Progenitor cell of endocrine pancreas (in vitro differentiated cells): ENCODE measurements at regions not wholly inside any gene's neighbourhood (a gene's known extent, or its start where the extent isn't known, plus 50 kb on each side); places are given as distances from the start of the nearest gene placed in this dataset.
"Not testable (repeated sequence)": the region's sequence is repeated elsewhere in the genome, so short reads cannot be mapped to it uniquely, and the experiment has no call there.

Experiments used
- DNase-seq: peaks from one replicate; pipeline ENCODE4 v3.0.0; 2021; ENCODE audit warnings: low spot score; ENCODE audit not compliant: unreplicated experiment
- H3K27ac Mint-ChIP-seq: 2 replicates; pipeline ENCODE4 v1.8.0; 2021; ENCODE audit warnings: mild to moderate bottlenecking, moderate library complexity, mixed read lengths
- H3K27me3 Mint-ChIP-seq: 2 replicates; pipeline ENCODE4 v1.8.0; 2021; ENCODE audit warnings: mixed read lengths
- H3K36me3 Mint-ChIP-seq: 2 replicates; pipeline ENCODE4 v1.8.0; 2022; ENCODE audit warnings: mixed read lengths; ENCODE audit not compliant: insufficient read depth
- H3K4me1 Mint-ChIP-seq: 2 replicates; pipeline ENCODE4 v1.8.0; 2021; ENCODE audit warnings: low read depth, mixed read lengths
- H3K4me3 Mint-ChIP-seq: 2 replicates; pipeline ENCODE4 v1.8.0; 2021; ENCODE audit warnings: low read depth, mild to moderate bottlenecking, moderate library complexity, mixed read lengths
- H3K9me3 Mint-ChIP-seq: 2 replicates; pipeline ENCODE4 v1.8.0; 2021; ENCODE audit warnings: low read depth, mixed read lengths
- TF ChIP-seq, protein P1 (sequence below): fragments of 200-600 bp; sonication (generic); IDR thresholded peaks from one replicate; pipeline ENCODE4 v1.5.0; 2021; ENCODE audit warnings: antibody characterized with exemption, mild to moderate bottlenecking; ENCODE audit not compliant: unreplicated experiment

DNA sequence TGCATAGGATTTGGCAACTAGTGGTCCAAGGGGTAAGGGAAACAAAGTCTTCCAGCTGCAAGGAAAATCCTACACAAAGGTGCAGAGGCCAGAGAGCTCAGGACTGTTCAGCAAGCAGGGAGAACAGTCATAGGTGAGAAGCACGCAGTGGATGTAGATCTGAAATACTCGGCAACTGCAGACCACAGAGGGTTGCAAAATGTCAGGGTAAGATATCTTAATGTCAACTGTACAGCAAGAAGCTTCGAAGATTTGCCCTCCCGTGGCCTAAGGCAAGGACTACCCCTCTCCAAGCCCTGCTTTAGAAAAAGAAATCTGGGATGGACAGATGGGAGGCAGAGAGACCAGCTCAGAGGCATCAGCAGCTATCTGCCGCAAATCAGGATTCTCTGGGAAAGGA is 153.4 kb upstream of the IRF2BP2 start:
- TF ChIP-seq, protein P1, sequence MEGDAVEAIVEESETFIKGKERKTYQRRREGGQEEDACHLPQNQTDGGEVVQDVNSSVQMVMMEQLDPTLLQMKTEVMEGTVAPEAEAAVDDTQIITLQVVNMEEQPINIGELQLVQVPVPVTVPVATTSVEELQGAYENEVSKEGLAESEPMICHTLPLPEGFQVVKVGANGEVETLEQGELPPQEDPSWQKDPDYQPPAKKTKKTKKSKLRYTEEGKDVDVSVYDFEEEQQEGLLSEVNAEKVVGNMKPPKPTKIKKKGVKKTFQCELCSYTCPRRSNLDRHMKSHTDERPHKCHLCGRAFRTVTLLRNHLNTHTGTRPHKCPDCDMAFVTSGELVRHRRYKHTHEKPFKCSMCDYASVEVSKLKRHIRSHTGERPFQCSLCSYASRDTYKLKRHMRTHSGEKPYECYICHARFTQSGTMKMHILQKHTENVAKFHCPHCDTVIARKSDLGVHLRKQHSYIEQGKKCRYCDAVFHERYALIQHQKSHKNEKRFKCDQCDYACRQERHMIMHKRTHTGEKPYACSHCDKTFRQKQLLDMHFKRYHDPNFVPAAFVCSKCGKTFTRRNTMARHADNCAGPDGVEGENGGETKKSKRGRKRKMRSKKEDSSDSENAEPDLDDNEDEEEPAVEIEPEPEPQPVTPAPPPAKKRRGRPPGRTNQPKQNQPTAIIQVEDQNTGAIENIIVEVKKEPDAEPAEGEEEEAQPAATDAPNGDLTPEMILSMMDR: no peak
- peaks cover 8% of the 10 kb centered on the region for H3K4me1 Mint-ChIP-seq
- H3K4me3 Mint-ChIP-seq: no peak overlapping the region
- no peak overlapping the region for H3K27ac Mint-ChIP-seq
- H3K27me3 Mint-ChIP-seq: no peaks in the 10 kb centered on the region
- no peak for DNase-seq
- no peaks in the 10 kb centered on the region for H3K36me3 Mint-ChIP-seq
- no peaks in the 10 kb centered on the region for H3K9me3 Mint-ChIP-seq

DNA sequence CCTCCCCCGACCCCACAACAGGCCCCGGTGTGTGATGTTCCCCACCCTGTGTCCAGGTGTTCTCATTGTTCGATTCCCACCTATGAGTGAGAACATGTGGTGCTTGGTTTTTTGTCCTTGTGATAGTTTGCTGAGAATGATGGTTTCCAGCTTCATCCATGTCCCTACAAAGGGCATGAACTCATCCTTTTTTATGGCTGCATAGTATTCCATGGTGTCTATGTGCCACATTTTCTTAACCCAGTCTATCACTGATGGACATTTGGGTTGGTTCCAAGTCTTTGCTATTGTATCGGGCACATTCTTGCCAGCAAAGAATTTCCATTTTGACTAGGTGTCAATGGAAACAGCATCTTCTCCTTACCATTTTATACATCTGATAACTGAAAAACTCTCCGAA is 152.1 kb upstream of the IRF2BP2 start:
- not testable (repeated sequence) for H3K27me3 Mint-ChIP-seq, H3K9me3 Mint-ChIP-seq, DNase-seq, H3K4me3 Mint-ChIP-seq, H3K27ac Mint-ChIP-seq, H3K36me3 Mint-ChIP-seq, H3K4me1 Mint-ChIP-seq

DNA sequence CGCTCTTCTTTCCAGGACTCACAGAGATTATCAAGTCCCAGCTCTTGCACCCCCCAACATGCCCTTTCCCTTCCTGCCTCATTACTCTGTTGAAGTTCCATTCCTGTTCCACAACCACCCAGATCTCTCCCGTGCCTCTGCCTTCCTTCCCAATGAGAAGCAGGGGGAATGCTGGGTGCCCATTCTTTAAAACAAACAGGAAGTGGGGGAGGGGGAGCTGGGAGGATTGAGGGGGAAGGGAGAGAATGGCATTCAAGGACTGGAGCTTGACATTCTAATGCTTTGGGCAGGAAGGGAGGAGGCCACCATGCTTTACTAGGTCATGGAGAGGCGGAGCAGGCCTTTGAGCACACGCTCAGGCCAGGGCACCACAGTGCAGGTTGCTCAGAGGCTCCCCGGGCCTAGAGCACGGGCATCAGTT is 150.3 kb upstream of the IRF2BP2 start:
- no peak for DNase-seq
- Mint-ChIP-seq H3K27ac (no peak overlapping the region), H3K4me1 (peaks cover 11% of the 10 kb centered on the region), H3K36me3 (no peaks in the 10 kb centered on the region), H3K4me3 (no peak overlapping the region), H3K27me3 (no peaks in the 10 kb centered on the region), H3K9me3 (no peaks in the 10 kb centered on the region)
- TF ChIP-seq, protein P1: no peak

DNA sequence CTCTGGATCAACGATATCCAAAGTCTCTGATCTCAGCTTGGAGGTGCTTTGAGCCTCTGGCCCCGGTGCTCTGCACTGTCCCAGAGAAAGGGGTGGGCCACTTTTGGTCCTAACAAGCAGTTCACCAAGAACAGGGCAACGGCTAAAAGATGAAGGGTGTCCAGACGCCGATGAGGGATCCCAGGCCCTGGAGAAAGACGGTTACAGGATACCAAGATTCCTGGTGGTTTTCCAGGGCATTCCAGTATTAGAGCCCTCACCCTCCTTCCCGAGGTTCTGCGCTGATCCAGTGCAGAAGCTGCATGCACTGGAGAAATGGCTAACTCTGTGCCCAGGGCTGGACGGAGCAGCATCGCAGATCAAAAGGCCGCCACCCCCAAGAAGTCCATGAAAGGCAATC is 149.9 kb upstream of the IRF2BP2 start:
- Mint-ChIP-seq H3K4me3 (no peak overlapping the region), H3K27ac (no peak overlapping the region), H3K9me3 (no peaks in the 10 kb centered on the region), H3K27me3 (no peaks in the 10 kb centered on the region), H3K36me3 (no peaks in the 10 kb centered on the region), H3K4me1 (peaks cover 12% of the 10 kb centered on the region)
- DNase-seq: no peak
- TF ChIP-seq, protein P1: no peak

DNA sequence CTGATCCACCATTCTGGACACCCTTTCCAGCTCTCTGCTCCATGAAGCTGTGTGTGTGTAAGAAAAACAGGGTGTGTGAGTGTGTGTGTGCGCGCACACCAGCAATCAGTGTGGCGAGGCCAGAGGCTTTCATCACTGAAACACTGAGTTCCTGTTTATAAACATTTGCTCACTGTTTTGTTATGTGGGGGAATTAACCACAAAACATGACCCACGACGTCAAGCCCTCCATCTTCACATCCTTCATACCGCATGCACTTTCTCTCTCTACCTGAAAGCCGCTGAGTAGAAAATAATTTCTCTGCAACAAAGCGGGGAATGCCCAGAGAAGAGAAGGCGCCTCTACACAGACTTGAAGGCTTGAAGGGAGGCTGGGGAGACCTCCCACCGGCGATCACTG is 148.9 kb upstream of the IRF2BP2 start:
- H3K36me3 Mint-ChIP-seq: no peaks in the 10 kb centered on the region
- H3K27ac Mint-ChIP-seq: no peak overlapping the region
- no peaks in the 10 kb centered on the region for H3K27me3 Mint-ChIP-seq
- no peak for DNase-seq
- TF ChIP-seq, protein P1: no peak
- H3K4me1 Mint-ChIP-seq: peaks cover 13% of the 10 kb centered on the region
- H3K4me3 Mint-ChIP-seq: no peak overlapping the region
- H3K9me3 Mint-ChIP-seq: no peaks in the 10 kb centered on the region

DNA sequence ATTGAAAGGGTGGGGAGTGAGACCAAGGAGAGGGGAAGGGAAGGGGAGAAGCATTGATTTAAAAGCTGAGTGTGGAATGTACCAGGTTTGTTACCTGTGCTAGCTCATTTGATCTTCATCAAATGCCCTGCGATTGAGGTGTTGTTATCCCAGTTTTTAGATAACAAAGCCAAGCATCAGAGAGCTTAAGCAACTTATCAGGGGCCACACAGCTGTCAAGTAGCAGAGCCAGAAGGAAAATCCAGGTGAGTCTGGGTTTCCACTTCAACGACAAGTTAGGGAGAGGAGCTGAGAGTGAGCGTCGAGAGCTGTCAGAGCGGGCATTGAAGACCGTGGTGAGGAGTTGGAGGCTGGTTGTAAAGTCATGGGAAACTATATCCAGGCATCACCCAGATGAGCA is 146.9 kb upstream of the IRF2BP2 start:
- Mint-ChIP-seq H3K9me3 (no peaks in the 10 kb centered on the region), H3K27ac (no peak overlapping the region)
- TF ChIP-seq, protein P1: no peak

More for the DNA sequence above, 146.9 kb upstream of the IRF2BP2 start:
- Mint-ChIP-seq H3K4me3 (no peak overlapping the region), H3K27me3 (no peaks in the 10 kb centered on the region), H3K4me1 (peaks cover 23% of the 10 kb centered on the region), H3K36me3 (no peaks in the 10 kb centered on the region)
- no peak for DNase-seq
